Activated CD4-positive, alpha-beta T cell treated with anti-CD3 and anti-CD28 coated beads, Interleukin-2, amount 50 U/mL, for 4 hours (primary cell): ENCODE measurements at regions not wholly inside any gene's neighbourhood (a gene's known extent, or its start where the extent isn't known, plus 50 kb on each side); places are given as distances from the start of the nearest gene placed in this dataset.
"Not testable (repeated sequence)": the region's sequence is repeated elsewhere in the genome, so short reads cannot be mapped to it uniquely, and the experiment has no call there.

Experiments
- DNase-seq, 2 experiments: peaks; one replicate each; pipeline ENCODE4 v3.0.0-alpha.2; 2020

- DNase-seq: no peak
Measured at GRCh38 chr13:87878706-87879105, 207.5 kb downstream of the SLITRK5 start.

DNA sequence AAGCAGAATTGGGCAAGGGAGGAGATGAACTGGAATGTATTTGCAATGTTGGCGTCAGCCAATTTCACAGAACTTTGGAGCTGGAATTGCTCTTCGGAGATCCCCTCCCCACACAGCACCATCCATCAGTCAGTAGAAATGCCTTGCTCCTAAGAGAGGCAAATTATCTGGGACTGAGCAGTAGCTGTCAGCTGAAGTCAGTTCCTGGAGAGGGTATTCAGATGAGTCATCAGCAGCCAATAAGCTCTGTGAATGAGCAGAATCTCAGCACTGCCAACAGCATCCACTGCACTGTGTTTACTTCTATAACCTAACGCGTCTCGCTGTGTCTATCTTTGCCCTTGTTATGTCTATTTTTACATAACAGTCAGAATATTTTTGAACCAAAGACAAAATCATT lies 213.7 kb downstream of the SLITRK5 start:
- no peak for DNase-seq

DNA sequence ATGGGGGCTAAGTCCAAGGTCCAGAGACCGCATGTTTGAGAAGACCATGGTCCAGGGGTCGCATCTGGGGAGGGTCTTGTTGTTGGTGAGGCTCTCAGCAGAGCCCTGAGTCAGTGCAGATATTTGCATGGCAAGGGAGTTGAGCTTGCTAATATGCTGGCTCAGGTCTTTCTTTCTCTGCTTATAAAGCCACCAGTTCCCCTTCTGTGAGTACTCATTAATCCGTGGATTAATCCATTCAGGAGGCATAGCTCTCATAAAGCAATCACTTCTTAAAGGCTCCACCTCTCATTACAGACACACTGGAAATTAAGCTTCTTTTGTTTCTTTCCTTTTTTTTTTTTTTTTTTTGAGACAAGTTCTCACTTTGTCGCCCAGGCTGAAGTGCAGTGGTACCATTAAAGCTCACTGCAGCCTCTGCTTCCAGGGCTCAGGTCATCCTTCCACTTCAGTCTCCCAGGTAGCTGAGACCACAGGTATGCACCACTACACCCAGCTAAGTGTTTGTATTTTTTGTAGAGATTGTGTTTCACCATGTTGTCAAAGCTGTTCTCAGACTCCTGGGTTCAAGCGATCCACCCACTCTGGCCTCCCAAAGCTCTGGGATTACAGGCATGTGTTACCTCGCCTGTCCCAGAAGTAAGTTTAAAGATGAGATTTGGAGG lies 216.4 kb downstream of the SLITRK5 start:
- no peak for DNase-seq

DNA sequence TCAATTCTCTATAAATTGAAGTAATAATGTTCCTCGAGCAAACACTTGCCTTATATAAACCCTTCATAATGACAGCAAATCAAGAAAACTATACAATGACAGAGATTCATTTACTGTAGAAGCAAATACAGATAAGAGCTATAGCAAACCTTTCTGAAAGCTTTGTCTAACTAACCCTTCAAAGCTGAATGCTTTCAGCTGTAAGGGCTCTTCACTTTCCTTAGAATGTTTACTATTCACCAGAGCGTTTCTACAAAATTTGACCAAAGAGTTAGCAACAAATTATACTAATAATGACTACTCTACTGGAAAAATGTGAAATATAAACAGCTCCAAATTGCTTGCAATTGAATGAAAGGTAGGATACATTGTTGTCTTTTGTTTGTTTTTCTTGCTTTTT lies 218.1 kb downstream of the SLITRK5 start:
- no peak for DNase-seq

DNA sequence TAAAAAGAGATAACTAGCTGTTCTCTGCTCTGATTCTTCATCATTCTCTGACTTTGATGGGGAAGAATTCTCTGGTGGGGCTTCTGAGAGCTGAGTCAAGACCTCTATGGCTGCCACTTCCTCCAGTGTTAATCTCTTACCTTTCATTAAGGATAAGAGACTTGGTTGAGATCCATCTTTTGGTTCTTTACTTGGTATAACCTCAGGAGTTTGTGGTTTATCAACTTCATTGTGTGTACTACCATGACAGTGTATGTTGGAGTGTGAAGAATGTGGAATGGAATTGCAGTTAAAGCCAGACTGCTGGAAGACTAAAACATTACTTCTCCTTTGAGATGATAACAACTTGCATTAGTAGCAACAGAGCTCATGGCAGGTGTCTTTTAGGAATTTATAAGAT lies 222.0 kb downstream of the SLITRK5 start:
- no peak for DNase-seq

DNA sequence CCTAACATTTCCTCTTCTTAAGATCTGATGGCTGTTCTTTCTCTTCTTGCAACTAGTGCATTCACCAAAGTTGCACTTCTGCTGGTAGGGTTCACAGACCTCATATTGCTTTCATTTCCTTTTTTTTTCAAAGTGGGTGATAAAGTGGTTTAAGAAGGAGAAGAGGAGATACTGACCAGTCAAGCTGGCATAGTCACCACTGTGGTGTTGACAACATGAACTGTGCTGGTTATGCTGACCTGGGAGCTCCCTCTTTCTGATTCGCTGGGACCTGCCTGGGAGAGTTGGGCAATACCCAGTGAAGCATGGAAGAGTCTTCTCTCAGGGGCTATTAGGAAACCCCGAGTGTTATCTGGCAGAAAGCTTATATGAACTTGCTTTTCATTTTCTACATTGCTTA lies 222.9 kb downstream of the SLITRK5 start:
- no peak for DNase-seq

DNA sequence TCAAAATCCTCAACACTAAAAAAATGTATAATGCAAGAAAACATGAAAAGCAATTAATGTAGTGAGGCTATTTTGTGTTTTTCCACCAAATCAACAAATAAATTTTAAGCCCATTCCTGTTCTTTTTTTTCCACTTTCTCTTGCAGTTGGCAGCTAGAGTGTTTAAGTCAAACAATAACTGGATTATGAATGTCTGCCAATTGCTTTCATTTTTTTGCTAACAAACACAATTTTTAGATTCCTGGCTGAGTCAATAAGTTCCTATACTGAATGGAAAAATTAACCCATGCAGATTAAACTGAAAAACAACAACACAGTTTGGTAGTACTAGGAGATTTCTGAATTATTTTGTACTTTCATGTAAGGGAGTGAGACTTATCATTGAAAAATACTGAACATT lies 232.4 kb downstream of the SLITRK5 start:
- DNase-seq: no peak

GRCh38 chr13:87906411-87906810 lies 235.2 kb downstream of the SLITRK5 start:
- DNase-seq: no peak

- no peak for DNase-seq
Measured at GRCh38 chr13:87907202-87907601, 236.0 kb downstream of the SLITRK5 start.

- DNase-seq: no peak
Measured at GRCh38 chr13:87919956-87920355, 248.8 kb downstream of the SLITRK5 start.

DNA sequence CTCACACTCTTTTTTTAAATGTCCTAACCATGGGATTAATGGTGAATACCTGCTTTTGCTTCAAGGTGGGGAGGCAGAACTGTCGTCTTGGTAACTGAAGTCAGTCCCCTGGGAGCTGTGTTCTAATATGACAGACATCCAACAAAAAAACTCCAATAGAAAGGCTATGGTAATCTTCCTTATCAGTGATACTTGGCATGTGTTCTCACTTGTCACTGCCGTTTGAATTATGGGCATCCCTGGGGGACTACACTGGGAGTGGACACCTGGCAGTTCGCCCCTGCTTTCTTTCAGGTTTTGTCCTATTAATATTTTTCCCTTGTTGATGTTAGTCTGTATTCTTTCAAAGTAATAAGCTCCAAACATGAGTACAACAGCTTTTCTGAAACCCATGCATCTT lies 252.6 kb downstream of the SLITRK5 start:
- DNase-seq: no peak

DNA sequence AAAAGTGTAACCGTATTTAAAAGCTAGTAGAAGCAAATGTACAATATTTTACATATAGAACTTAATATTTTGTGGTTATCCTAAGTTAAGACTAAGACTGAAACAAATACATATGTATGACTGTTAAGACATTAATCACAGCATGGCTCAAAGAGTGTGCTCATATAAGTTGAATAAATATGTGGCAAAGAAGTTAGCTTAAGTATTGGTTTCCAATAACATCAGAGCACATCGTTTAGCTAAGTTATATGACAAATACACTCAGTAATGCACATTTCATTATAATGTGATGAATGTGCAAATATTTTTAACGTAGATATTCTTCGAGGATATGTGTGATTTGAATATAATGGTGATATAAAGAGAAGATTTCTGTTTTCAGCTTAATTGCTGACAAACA lies 253.8 kb downstream of the SLITRK5 start:
- no peak for DNase-seq

DNA sequence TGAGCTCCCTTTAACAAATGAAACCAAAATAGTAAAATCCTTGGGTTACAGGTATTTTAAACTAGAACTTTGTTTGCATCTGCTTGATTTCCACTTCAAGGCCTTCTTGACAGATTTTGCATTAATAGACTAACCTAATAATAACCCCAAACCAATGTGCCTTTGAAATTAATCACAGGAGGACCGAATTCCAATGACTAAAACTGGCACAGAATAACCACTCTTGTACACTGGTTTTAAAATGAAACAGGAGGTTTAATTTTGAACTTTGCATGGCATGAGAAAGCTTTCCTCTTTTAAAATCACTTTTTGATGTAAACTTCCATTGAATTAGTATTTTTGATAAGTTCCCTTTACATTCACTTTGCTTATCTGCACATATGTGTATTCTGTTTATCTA lies 269.6 kb downstream of the SLITRK5 start:
- DNase-seq: no peak

DNA sequence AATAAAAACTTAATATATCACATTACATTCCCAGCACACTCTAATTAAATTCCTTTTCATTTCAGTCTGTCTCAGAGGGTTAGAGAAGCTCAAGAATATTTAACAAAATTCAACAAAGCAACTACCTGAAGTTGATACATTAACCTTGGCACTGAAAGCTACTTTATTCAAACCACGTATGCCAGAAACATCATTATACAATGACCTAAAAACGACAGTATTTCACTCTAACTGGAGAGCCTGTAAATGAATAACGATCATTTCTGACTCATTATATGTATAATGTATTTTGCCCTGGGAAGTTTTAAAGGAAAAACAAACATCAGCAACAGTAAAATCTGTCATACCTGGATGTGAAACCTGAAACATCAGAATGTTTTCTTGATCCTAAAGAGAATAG lies 270.1 kb downstream of the SLITRK5 start:
- DNase-seq: no peak

GRCh38 chr13:87942205-87942604 lies 271.0 kb downstream of the SLITRK5 start:
- no peak for DNase-seq

GRCh38 chr13:87944038-87944437 lies 272.9 kb downstream of the SLITRK5 start:
- no peak for DNase-seq

DNA sequence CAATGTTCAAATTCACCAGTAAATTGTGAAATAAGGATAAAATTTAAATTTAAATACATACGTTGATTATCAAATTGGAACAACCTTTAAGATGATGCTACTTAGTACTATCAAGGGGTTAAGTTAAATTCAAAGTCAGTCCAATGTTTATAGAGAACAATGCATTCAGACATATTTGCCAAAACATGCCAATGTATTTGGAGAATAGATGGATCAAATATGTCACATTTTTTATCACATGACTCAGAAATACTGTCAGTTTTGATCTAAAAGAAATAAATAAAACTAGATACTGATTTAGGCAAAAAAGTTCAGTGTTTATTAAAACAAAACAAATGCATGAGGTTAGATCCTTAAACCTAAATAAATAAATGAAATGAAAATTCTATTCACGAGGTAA lies 281.2 kb downstream of the SLITRK5 start:
- no peak for DNase-seq

- DNase-seq: no peak
Measured at GRCh38 chr13:87953381-87953780, 282.2 kb downstream of the SLITRK5 start.

GRCh38 chr13:87954091-87954490 lies 282.9 kb downstream of the SLITRK5 start:
- DNase-seq: no peak

GRCh38 chr13:87961546-87961945 lies 290.4 kb downstream of the SLITRK5 start:
- no peak for DNase-seq

GRCh38 chr13:87972568-87972967 lies 301.4 kb downstream of the SLITRK5 start:
- no peak for DNase-seq

- no peak for DNase-seq
Measured at GRCh38 chr13:87975035-87975434, 303.9 kb downstream of the SLITRK5 start.

DNA sequence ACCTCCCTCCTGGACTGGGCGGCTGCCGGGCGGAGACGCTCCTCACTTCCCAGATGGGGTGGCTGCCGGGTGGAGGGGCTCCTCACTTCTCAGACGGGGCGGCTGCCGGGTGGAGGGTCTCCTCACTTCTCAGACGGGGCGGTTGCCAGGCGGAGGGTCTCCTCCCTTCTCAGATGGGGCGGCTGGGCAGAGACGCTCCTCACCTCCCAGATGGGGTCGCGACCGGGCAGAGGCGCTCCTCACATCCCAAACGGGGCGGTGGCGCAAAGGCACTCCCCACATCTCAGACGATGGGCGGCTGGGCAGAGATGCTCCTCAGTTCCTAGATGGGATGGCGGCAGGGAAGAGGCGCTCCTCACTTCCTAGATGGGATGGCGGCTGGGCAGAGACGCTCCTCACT lies 305.5 kb downstream of the SLITRK5 start:
- not testable (repeated sequence) for DNase-seq

GRCh38 chr13:87981416-87981815 lies 310.2 kb downstream of the SLITRK5 start:
- DNase-seq: no peak

DNA sequence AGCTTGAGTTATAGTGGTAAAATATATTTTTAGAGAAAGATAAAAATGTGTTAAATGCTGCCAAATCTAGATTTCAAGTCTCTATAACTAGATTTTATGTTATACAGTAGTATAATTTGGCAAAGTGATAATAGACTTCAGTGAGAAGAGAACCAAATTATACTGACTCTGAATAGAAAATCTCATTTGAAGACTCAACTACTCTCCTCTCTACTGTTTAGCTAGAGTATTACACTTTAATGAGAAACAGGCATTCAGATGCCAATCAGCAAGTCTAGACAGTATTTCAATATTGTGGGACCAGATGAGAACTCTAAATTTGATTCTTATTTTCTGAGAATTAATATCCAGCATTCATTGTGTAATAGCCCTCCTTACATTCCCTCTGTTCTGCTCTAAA lies 311.2 kb downstream of the SLITRK5 start:
- DNase-seq: no peak
